ENCODE measurements at regions not wholly inside any gene's neighbourhood (a gene's known extent, or its start where the extent isn't known, plus 50 kb on each side); places are given as distances from the start of the nearest gene placed in this dataset.
"Not testable (repeated sequence)": the region's sequence is repeated elsewhere in the genome, so short reads cannot be mapped to it uniquely, and the experiment has no call there.

GRCh38 chr7:125193263-125193662 is 263.6 kb upstream of the POT1 start:
- no peak for DNase-seq
- intact Hi-C loops (cut with DNase I) = no loop called here

- intact Hi-C loops (cut with DNase I) = no loop called here
- DNase-seq = no peak
Observed at GRCh38 chr7:125184801-125185200, 255.2 kb upstream of the POT1 start.

- peak in 1 of 10 donors; percentile 46 for DNase-seq
- intact Hi-C loops (cut with DNase I) = not testable (repeated sequence)
Observed at GRCh38 chr7:125181569-125182267, 252.1 kb upstream of the POT1 start.

- intact Hi-C loops (cut with DNase I) = no loop called here
- DNase-seq = no peak
Observed at GRCh38 chr7:125173571-125173970, 243.9 kb upstream of the POT1 start.

GRCh38 chr7:125169088-125169487 is 239.5 kb upstream of the POT1 start:
- intact Hi-C loops (cut with DNase I) = no loop called here
- no peak for DNase-seq

GRCh38 chr7:125154930-125155329 is 225.3 kb upstream of the POT1 start:
- intact Hi-C loops (cut with DNase I) = no loop called here
- DNase-seq = no peak

GRCh38 chr7:125149151-125149550 is 219.5 kb upstream of the POT1 start:
- intact Hi-C loops (cut with DNase I) = no loop called here
- DNase-seq = no peak

- intact Hi-C loops (cut with DNase I) = no loop called here
- no peak for DNase-seq
Observed at GRCh38 chr7:125147047-125147446, 217.4 kb upstream of the POT1 start.

GRCh38 chr7:125136755-125137532 is 207.3 kb upstream of the POT1 start:
- intact Hi-C loops (cut with DNase I) = no loop called here
- no peak for DNase-seq

GRCh38 chr7:125136341-125136740 is 206.7 kb upstream of the POT1 start:
- DNase-seq = no peak
- intact Hi-C loops (cut with DNase I) = no loop called here

- intact Hi-C loops (cut with DNase I) = no loop called here
- DNase-seq = no peak
Observed at GRCh38 chr7:125130173-125130572, 200.5 kb upstream of the POT1 start.

GRCh38 chr7:125127304-125127703 is 197.7 kb upstream of the POT1 start:
- no peak for DNase-seq
- intact Hi-C loops (cut with DNase I) = no loop called here

GRCh38 chr7:125126376-125126775 is 196.8 kb upstream of the POT1 start:
- no peak for DNase-seq
- intact Hi-C loops (cut with DNase I) = no loop called here

- intact Hi-C loops (cut with DNase I) = no loop called here
- peak in 1 of 10 donors; percentile 52 for DNase-seq
Observed at GRCh38 chr7:125125315-125125714, 195.7 kb upstream of the POT1 start.

- intact Hi-C loops (cut with DNase I) = no loop called here
- no peak for DNase-seq
Observed at GRCh38 chr7:125122173-125122572, 192.5 kb upstream of the POT1 start.

- no peak for DNase-seq
- intact Hi-C loops (cut with DNase I) = no loop called here
Observed at GRCh38 chr7:125119559-125120115, 190.0 kb upstream of the POT1 start.

- DNase-seq = no peak
- intact Hi-C loops (cut with DNase I) = no loop called here
Observed at GRCh38 chr7:125118444-125118843, 188.8 kb upstream of the POT1 start.

- intact Hi-C loops (cut with DNase I) = no loop called here
Observed at GRCh38 chr7:125112850-125113249, 183.2 kb upstream of the POT1 start.

GRCh38 chr7:125099519-125099918 is 169.9 kb upstream of the POT1 start:
- intact Hi-C loops (cut with DNase I) = no loop called here
- DNase-seq = no peak

More at GRCh38 chr7:125112850-125113249, 183.2 kb upstream of the POT1 start:
- no peak for DNase-seq

GRCh38 chr7:125098377-125098970 is 168.8 kb upstream of the POT1 start:
- intact Hi-C loops (cut with DNase I) = no loop called here
- DNase-seq = no peak

GRCh38 chr7:125090596-125090995 is 161.0 kb upstream of the POT1 start:
- DNase-seq = no peak
- intact Hi-C loops (cut with DNase I) = no loop called here
